ENCODE measurements at regions not wholly inside any gene's neighbourhood (a gene's known extent, or its start where the extent isn't known, plus 50 kb on each side); places are given as distances from the start of the nearest gene placed in this dataset.
A peak's percentile ranks its signal among the peaks of the same experiment; 100 is the strongest.

- no peaks in the 10 kb centered on the region for H3K9me2 ChIP-seq
- H3K4me1 ChIP-seq (ENCODE audit: control insufficient read depth in 1 of 2, insufficient read depth in 2 of 2, low read depth in 1 of 2, low read length in 1 of 2): peaks cover 3 to 29% of the 10 kb centered on the region in 2 experiments; a peak in 3 of 4 replicates
- no peaks in the 10 kb centered on the region for H3K27me3 ChIP-seq (ENCODE audit: insufficient read depth)
- H3K4me3 ChIP-seq (ENCODE audit: low read depth in 2 of 2, low read length in 1 of 2): no peak overlapping the region
- TF ChIP-seq MXI1 (IDR thresholded peaks at IDR 0.05; ENCODE audit: low read depth, low read length) (no peak), EP300 (IDR thresholded peaks at IDR 0.05; ENCODE audit: borderline replicate concordance in 1 of 2, low read depth in 1 of 2, low read length in 1 of 2) (no peak), RXRA (IDR thresholded peaks at IDR 0.05; ENCODE audit: borderline replicate concordance, low read depth) (no peak), NFIC (IDR thresholded peaks at IDR 0.05; ENCODE audit: borderline replicate concordance) (no peak), CHD2 (IDR thresholded peaks at IDR 0.05; ENCODE audit: low read length, partially characterized antibody) (no peak), RAD21 (IDR thresholded peaks at IDR 0.05; ENCODE audit: low read length) (no peak), NRF1 (IDR thresholded peaks at IDR 0.05; ENCODE audit: low read depth, low read length) (no peak), MEF2A (IDR thresholded peaks at IDR 0.05; ENCODE audit: borderline replicate concordance, low read depth) (no peak)
- 76% methylated on average over 7 of the region's 7 CpGs for WGBS (ENCODE audit: low lambda C conversion rate)
- H3K36me3 ChIP-seq (replicated peaks in 1 of 2; ENCODE audit: control insufficient read depth in 1 of 2, insufficient read depth in 2 of 2, low read length in 1 of 2): no peaks in the 10 kb centered on the region
- H4K20me1 ChIP-seq (ENCODE audit: insufficient read depth): peaks cover 13% of the 10 kb centered on the region; the same call in 1 of the 2 replicates
- no peaks in the 10 kb centered on the region for H3K9me3 ChIP-seq
- no peak overlapping the region for H3K9ac ChIP-seq
- H3K4me2 ChIP-seq: no peak overlapping the region
- H3F3A ChIP-seq (replicated peaks; ENCODE audit: insufficient read depth): no peaks in the 10 kb centered on the region
- DNase-seq: no peak
- ChIA-PET POLR2A (no interaction called here), CTCF (interaction anchor here (1.2 to 1.4 kb wide), 3 partner anchors 11 to 157 kb away, joined by 3 read pairs; no protein-coding TSS in a partner anchor)
- no peaks in the 10 kb centered on the region for H3K79me2 ChIP-seq (ENCODE audit: insufficient read depth)
- H3K27ac ChIP-seq (ENCODE audit: low read depth in 2 of 2, low read length in 1 of 2): peak overlapping the region in 1 of 2 experiments; percentile 36; a peak in 1 of 4 replicates
- H2AFZ ChIP-seq (ENCODE audit: low read depth): no peak overlapping the region
These were observed 162.8 kb upstream of the TOPAZ1 start for GRCh38 chr3:44078863-44079262.

DNA sequence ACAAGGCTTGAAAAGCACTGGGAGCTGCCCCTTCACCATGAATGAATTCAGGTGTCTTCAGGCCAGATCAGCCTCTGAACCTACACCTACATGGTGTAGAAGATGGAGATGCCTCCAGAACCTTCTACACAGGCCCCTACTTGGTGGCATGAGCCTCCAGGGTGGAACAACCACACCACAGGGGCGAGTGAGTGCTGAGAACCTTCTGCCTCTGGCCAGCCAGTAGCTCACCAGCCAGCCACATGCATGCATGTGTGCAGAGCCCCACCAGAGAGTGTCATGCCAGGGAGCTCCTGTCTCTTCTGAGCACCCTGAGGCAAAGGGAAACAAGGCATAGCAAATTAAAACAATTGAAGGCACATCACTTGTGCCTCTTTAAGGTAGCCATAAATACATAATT is 161.8 kb upstream of the TOPAZ1 start:
- ChIA-PET POLR2A (no interaction called here), CTCF (interaction anchor here (1.0 to 1.2 kb wide), 3 partner anchors 13 to 224 kb away, joined by 3 to 4 read pairs (median 3); no protein-coding TSS in a partner anchor)
- Histone ChIP-seq H2AFZ (ENCODE audit: low read depth) (no peak overlapping the region), H3F3A (replicated peaks; ENCODE audit: insufficient read depth) (no peaks in the 10 kb centered on the region), H3K4me2 (no peak overlapping the region), H3K27ac (ENCODE audit: low read depth in 2 of 2, low read length in 1 of 2) (no peak overlapping the region), H3K4me1 (ENCODE audit: control insufficient read depth in 1 of 2, insufficient read depth in 2 of 2, low read depth in 1 of 2, low read length in 1 of 2) (peaks cover 3 to 29% of the 10 kb centered on the region in 2 experiments; a peak in 3 of 4 replicates), H3K9ac (no peak overlapping the region), H3K4me3 (ENCODE audit: low read depth in 2 of 2, low read length in 1 of 2) (no peak overlapping the region), H3K9me2 (no peaks in the 10 kb centered on the region), H3K27me3 (ENCODE audit: insufficient read depth) (no peaks in the 10 kb centered on the region), H3K36me3 (replicated peaks in 1 of 2; ENCODE audit: control insufficient read depth in 1 of 2, insufficient read depth in 2 of 2, low read length in 1 of 2) (no peaks in the 10 kb centered on the region), H4K20me1 (ENCODE audit: insufficient read depth) (peaks cover 7% of the 10 kb centered on the region; the same call in 1 of the 2 replicates), H3K79me2 (ENCODE audit: insufficient read depth) (no peaks in the 10 kb centered on the region), H3K9me3 (no peaks in the 10 kb centered on the region)
- no CpG with 5 or more reads among the region's 1 CpG for WGBS (ENCODE audit: low lambda C conversion rate)
- TF ChIP-seq EP300 (IDR thresholded peaks at IDR 0.05; ENCODE audit: borderline replicate concordance in 1 of 2, low read depth in 1 of 2, low read length in 1 of 2) (no peak), GATA2 (CRISPR knock-in tag; IDR thresholded peaks at IDR 0.05) (no peak), FOXJ3 (CRISPR knock-in tag; IDR thresholded peaks at IDR 0.05) (no peak), RFX5 (IDR thresholded peaks at IDR 0.05; ENCODE audit: low read length) (no peak), NRF1 (IDR thresholded peaks at IDR 0.05; ENCODE audit: low read depth, low read length) (no peak), EZH2phosphoT487 (IDR thresholded peaks at IDR 0.05; ENCODE audit: borderline replicate concordance, low read depth) (no peak), ELF1 (IDR thresholded peaks at IDR 0.05) (no peak), GABPA (IDR thresholded peaks at IDR 0.05; ENCODE audit: low read depth) (no peak), FOXM1 (IDR thresholded peaks at IDR 0.05; ENCODE audit: low read depth) (no peak), FOSL2 (IDR thresholded peaks at IDR 0.05; ENCODE audit: borderline replicate concordance, low read depth) (no peak), POLR2AphosphoS5 (IDR thresholded peaks at IDR 0.05; ENCODE audit: low read depth, low read length) (no peak), SMC3 (IDR thresholded peaks at IDR 0.05; ENCODE audit: low read depth, low read length) (no peak), RAD21 (IDR thresholded peaks at IDR 0.05; ENCODE audit: low read length) (no peak), MEF2A (IDR thresholded peaks at IDR 0.05; ENCODE audit: borderline replicate concordance, low read depth) (no peak), TCF12 (IDR thresholded peaks at IDR 0.05) (no peak), SIN3A (IDR thresholded peaks at IDR 0.05; ENCODE audit: borderline replicate concordance, low read depth, low read length) (no peak)
- TF ChIP-seq, protein P1, sequence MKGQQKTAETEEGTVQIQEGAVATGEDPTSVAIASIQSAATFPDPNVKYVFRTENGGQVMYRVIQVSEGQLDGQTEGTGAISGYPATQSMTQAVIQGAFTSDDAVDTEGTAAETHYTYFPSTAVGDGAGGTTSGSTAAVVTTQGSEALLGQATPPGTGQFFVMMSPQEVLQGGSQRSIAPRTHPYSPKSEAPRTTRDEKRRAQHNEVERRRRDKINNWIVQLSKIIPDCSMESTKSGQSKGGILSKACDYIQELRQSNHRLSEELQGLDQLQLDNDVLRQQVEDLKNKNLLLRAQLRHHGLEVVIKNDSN (IDR thresholded peaks at IDR 0.05; ENCODE audit: borderline replicate concordance, low read depth): no peak
- TF ChIP-seq, protein P2, sequence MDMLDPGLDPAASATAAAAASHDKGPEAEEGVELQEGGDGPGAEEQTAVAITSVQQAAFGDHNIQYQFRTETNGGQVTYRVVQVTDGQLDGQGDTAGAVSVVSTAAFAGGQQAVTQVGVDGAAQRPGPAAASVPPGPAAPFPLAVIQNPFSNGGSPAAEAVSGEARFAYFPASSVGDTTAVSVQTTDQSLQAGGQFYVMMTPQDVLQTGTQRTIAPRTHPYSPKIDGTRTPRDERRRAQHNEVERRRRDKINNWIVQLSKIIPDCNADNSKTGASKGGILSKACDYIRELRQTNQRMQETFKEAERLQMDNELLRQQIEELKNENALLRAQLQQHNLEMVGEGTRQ (IDR thresholded peaks at IDR 0.05; ENCODE audit: borderline replicate concordance, low read depth, low read length): no peak
- no peak for DNase-seq
